A172 (cell line): ENCODE measurements at regions not wholly inside any gene's neighbourhood (a gene's known extent, or its start where the extent isn't known, plus 50 kb on each side); places are given as distances from the start of the nearest gene placed in this dataset.
"Not testable (repeated sequence)": the region's sequence is repeated elsewhere in the genome, so short reads cannot be mapped to it uniquely, and the experiment has no call there.

Source experiments
- DNase-seq: peaks from one replicate; pipeline ENCODE4 v3.0.0-alpha.2; 2015; ENCODE audit warnings: low spot score

DNA sequence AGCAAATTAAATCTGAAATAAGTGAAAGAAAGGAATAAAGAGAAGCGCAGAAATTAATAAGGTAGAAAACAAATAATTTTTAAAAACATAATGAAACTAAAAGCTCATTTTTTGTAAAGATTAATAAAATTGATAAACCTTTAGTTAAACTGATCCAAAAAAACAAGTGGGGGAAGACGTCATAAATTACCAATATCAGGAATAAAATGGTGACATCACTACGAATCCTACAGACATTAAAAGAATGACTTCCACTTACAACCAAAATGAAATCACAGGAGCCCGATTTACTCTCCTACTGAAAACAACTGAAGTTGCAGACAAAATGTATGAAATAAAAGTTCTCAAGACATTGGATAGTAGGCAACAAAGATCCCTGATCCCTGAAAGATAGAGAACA lies 68.1 kb upstream of the IFFO2 start:
- DNase-seq, result no peak

DNA sequence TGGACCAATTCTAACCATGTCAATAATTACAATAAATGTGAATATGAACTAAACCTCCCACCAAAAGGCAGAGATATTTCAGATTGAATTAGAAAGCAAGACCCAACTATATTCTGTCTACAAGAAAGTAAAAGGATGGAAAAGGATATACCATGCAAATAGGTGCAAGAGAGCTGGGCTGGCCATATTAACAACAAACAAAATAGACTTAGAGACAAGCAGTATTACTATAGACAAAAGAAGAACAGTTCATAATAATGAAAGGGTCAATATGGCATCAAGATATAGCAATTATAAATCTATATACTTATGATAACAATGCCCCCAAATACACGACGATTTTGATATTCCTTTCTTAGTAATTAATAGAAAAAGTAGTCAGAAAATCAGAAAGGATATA lies 67.3 kb upstream of the IFFO2 start:
- no peak for DNase-seq

DNA sequence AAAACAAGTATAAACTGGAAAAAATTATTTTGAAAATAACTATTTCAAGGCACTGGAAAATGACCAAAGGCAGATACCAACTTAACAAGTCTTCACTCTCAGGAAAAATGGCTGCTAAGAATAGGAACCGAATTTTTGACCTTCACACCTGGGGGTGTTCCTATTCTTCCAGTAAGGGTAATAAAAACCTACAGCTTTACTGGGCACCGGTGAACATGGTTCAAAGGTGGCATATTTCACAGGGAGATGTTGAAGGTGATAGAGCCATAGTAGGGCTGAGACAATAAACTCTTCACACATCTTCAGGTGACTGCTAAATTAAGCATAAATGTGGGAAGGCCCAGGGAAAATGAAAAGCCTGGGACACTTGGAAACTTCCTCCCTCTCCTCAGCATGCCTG lies 65.4 kb upstream of the IFFO2 start:
- no peak for DNase-seq

DNA sequence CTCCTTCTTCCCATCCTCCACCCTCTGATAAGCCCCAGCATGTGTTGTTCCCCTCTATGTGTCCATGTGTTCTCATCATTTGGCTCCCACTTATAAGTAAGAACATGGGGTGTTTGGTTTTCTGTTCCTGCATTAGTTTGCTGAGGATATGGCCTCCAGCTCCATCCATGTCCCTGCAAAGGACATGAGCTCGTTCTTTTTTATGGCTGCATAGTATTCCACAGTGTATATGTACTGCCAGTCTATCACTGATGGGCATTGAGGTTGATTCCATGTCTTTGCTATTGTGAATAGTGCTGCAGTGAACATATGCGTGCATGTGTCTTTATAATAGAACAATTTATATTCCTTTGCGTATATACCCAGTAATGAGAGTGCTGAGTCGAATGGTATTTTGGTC lies 62.8 kb upstream of the IFFO2 start:
- not testable (repeated sequence) for DNase-seq

DNA sequence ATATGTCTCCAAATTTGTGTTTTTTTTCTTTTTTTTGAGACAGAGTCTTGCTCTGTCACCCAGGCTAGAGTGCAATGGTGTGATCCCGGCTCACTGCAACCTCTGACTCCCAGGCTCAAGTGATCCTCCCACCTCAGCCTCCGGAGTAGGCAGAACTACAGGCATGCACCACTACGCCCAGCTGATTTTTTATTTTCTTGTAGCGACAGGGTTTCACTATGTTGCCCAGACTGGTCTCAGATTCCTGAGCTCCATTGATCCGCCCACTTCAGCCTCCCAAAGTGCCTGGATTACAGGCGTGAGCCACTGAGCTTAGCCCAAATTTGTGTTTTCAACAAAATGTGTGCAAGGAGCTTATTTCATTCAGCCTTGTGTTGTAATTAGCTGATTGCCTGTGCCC lies 59.0 kb upstream of the IFFO2 start:
- no peak for DNase-seq

DNA sequence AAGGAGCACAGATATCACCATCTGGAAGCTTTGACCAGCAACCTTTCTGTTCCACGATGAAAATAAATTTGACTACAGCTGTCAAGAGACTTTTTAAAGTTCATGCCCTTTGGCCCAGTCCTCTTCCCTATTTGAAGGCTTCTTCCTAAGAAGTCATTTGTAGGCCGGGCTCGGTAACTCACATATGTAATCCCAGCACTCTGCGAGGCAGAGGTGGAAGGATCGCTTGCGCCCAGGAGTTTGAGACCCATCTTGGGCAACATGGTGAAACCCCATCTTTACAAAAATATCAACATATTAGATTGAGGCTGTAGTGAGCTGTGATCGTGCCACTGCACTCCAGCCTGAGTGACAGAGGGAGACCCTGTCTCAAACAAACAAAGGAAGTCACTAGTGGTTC lies 58.3 kb upstream of the IFFO2 start:
- DNase-seq, result no peak

DNA sequence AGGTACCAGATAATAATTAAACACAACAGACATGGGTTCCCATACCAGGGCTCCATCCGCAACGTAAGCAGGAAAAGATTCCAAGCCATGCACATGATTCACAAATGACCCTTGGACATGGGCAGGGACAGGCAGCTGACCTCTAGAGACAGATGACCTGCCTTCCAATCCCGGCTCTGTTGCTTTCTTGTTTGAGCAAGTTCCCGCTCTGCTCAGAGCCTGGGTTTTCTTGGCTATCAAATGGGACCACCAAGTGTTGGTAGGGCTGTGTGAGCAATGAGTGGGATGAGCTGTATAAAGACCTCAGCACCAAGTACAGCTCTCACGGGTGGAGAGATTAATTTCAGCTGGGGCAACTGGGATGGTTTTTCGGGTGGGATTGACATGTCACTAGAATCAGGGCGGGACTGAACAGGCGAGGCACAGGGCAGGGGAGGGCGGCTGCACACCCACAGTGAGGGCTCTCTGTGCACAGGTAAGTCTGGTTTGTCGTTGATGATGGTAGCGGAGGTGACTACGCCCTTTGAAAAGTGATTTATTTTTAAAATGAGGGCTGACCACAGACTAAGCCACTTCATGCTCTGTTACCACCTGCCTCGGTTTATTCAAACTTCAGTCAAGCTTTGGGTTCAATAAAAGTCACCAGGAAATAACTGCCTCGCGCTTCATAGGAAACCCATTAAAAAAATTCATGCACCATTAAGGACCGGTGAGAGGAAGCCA lies 57.5 kb upstream of the IFFO2 start:
- no peak for DNase-seq

DNA sequence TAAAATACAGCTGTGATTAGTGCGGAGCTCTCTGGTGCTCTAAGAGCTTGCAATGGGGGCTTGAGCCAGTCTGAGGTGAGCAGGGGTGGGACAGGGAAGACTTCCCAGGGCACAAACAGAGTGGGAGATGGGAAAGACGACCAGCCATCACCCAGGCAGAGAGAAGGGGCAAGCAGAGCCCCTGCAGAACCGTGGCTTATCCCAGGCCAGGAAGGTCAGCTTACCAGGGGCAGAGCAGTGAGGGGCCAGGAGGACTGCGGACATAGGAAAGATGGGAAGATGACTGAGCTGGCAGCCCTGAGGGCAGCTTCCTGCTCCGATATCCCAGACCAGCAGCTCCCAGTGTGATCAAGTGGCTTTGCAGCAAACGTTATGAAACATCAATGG lies 55.4 kb upstream of the IFFO2 start:
- no peak for DNase-seq

DNA sequence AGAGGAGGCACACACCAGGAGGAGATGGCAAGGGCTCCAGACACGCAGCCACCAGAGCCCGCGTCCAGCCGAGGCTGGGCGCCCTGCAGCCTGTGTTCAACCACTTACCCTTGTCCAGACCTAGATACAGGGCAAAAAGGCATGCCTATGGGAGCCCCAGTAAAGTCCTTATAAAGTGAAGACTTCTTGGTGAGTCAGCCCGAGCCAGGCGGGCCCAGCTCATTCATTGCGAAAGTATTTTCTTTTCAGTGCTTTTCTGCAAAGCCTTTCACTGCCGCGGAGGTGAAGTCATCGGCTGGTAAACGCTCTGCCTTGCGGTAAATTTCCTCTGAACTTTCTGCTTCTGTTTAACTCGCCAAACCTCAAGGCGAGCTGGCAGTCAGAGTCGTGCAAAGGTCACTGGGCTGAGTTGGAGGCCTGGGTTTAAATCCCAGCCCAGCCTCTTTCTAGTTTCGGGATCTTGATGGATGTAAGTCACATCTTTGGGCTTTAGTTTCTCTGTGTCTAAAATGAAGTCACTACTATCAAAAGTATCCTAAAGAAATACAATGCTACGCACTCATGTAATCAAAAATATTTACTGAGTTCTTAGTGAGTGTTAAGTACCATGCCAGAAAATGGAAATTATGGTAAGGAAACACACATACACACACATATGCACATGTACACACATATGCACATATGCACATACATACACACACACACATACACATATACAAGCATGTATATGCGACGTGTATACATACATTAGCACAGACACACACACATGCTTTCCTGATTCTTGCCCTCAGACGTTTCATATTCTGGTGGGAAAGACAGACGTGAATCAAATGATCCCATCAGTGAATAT lies 54.7 kb upstream of the IFFO2 start:
- DNase-seq, result peak; percentile 94

DNA sequence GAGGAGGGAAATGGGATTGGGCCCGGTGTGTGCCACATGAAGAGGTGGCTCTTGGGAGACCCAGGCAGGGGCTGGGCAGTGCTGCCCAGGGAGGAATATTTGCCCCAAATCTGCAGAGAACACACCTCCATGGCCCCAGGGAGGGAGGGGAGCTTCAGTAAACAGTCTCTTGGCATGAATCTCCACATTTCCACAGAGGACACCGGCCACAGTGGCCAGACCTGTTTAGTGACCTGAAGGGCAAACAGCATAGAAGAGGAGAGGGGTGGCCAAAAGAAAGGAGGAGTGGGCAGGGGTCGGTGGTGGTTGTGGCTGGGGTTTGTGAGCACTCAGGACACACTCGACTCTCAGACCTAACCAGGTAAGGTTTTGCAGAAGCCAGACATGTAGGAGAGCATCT lies 54.0 kb upstream of the IFFO2 start:
- DNase-seq, result peak; percentile 13

DNA sequence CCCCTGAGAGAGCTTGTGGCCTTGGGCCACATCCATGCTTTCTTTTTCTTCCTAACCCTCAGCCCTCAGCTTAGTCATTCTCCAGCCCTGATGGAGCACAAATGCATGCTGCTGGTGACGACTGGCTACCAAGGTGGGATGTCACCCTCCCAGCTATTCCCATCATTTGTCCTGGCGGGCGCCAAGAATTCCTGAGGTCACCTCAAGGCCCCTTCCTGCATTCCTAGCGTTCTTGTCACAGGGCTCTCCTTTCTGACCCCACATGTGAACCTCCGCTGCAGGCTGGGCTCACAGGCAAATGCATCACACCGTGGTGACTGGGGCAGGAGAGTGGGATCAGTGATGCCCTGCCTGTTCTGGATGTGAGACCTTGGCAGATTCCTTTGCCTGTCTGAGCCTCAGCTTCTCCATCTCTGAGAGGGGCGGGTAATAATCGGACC lies 53.4 kb upstream of the IFFO2 start:
- peak; percentile 95 for DNase-seq

DNA sequence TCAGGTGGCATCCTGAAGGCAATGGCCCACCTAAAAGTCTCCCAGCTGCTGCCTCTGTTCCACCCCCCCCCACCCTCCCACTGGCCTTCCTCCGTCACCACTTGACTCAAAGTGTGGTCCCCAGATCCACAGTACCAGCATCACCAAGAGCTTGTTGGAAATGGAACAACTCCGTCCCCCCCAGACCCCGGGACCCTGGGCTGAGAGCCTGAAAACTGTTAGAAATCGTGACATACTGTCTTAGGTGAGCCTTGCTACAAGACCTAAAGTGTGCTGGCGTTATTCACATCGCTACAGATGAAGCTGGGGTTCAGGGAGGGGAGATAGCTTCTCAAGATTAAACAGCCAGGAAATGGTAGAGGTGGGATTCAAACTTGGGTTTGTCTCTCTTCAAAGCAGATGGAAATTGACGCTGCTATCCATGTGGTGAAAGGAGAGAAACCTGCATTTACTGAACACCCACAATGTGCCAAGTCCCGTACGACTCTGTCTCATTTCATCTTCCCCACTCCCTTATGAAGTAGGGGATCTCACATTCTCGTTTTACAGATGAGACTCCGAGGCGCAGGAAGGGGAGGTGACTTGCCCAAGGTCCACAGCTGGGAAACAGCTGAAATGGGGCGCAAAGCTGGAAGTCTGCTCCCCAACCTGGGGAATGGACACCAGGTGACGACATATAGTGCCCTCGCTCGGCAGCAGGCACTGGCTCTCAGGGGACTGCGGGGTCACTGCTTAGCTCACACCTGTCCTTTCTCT lies 52.8 kb upstream of the IFFO2 start:
- no peak for DNase-seq

DNA sequence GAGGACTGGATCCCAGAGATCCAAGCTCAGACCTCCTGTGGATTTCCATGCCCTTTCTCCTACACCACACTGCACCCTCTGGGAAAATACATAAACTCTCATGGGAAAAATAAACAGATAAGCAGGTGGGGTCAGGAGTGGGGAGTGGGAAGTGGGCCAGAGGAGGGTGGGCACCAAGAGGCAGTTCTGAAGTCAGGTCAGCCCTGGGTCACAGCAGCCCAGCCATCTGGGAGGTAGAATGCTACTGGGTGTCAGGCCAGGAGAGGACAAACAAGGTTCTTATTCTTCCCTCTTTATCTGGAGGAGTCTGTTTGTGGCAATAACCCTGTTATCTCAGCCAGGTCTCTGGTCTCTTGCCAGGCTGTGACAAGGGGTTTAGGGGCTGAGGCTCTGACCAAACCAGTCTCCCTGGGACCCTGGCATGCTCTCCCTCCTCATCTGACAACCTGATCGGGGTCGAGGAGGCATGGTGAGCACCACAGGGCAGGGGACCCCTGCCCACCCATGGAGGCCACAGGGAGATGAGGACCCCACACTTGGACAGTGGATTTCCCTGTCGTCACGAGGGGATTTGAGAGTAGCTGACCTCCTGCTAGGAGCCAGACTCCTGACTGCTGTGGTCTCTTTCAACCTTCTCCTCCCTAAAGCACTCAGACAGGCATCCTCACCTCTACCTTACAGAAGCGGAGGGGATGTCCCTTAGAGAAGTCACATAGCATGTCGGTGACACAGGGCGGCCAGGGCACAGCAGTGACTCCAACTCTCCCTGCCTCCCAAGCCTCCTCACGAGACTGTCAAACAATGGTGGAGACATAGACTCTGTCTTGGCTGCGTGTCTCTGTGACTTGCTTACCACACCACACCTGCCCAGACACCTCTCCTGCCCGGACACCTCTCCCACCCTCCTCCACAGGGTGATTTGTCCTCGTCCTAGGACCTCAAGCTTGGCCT lies 51.3 kb upstream of the IFFO2 start:
- peak; percentile 14 for DNase-seq

DNA sequence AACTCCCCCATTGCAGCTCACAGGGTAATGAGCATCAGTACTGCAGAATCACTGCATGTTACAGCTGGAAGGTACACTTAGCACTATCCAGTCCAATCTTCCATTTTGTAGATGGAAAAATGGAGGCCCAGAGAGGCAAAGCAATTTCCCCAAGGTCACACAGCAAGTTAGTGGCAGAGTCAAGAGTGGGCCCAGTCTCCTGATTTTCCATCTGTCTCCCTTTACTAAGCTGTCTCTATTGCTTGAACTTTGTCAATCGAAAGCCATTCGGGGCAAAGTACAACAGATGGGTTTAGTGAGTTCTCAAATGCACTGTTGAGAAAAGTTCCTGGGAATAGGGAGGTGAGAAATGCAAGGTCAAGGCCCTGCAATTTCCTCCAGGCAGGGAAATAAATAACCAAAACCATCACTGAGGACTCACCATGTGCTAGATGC lies 50.4 kb upstream of the IFFO2 start:
- no peak for DNase-seq
